HEK293T (cell line): ENCODE measurements at regions not wholly inside any gene's neighbourhood (a gene's known extent, or its start where the extent isn't known, plus 50 kb on each side); places are given as distances from the start of the nearest gene placed in this dataset.

Source experiments
- BHLHE40 ChIP-seq: fragments of 450-650 bp; IDR thresholded peaks from 2 replicates; pipeline ENCODE4 v1.6.1; 2016; ENCODE audit warnings: mild to moderate bottlenecking, moderate library complexity, borderline replicate concordance
- ELF4 ChIP-seq: fragments of 450-650 bp; IDR thresholded peaks from 2 replicates; pipeline ENCODE4 v1.6.1; 2017; ENCODE audit warnings: antibody characterized with exemption
- FOXA1 ChIP-seq: fragments of 450-650 bp; IDR thresholded peaks from 2 replicates; pipeline ENCODE4 v1.6.1; 2016; ENCODE audit warnings: mild to moderate bottlenecking
- FOXK2 ChIP-seq: fragments of 450-650 bp; IDR thresholded peaks from 2 replicates; pipeline ENCODE4 v1.6.1; 2016; ENCODE audit warnings: mild to moderate bottlenecking
- FOXM1 ChIP-seq: fragments of 450-650 bp; IDR thresholded peaks from 2 replicates; pipeline ENCODE4 v1.6.1; 2017; ENCODE audit warnings: mild to moderate bottlenecking, borderline replicate concordance
- HDGF ChIP-seq: fragments of 450-650 bp; IDR thresholded peaks from 2 replicates; pipeline ENCODE4 v1.6.1; 2017; ENCODE audit warnings: antibody characterized with exemption, borderline replicate concordance
- SP1 ChIP-seq: fragments of 450-650 bp; IDR thresholded peaks from 2 replicates; pipeline ENCODE4 v1.6.1; 2017
- SUZ12 ChIP-seq: fragments of 450-650 bp; IDR thresholded peaks from 2 replicates; pipeline ENCODE4 v1.6.1; 2016; ENCODE audit warnings: mild to moderate bottlenecking
- TARDBP ChIP-seq: fragments of 450-650 bp; IDR thresholded peaks from 2 replicates; pipeline ENCODE4 v1.6.1; 2016
- ZNF384 ChIP-seq: fragments of 450-650 bp; IDR thresholded peaks from 2 replicates; pipeline ENCODE4 v1.6.1; 2016

GRCh38 chr3:27930052-27930602 lies 208.0 kb upstream of the EOMES start:
- no peak for TF ChIP-seq FOXM1
- no peak for TF ChIP-seq HDGF
- TF ChIP-seq SUZ12, result no peak
- TF ChIP-seq FOXA1, result no peak
- no peak for TF ChIP-seq ZNF384
- TF ChIP-seq SP1, result no peak
- no peak for TF ChIP-seq FOXK2
- no peak for TF ChIP-seq TARDBP
- no peak for TF ChIP-seq ELF4
- no peak for TF ChIP-seq BHLHE40
